ENCODE measurements at regions not wholly inside any gene's neighbourhood (a gene's known extent, or its start where the extent isn't known, plus 50 kb on each side); places are given as distances from the start of the nearest gene placed in this dataset.
"Not testable (repeated sequence)": the region's sequence is repeated elsewhere in the genome, so short reads cannot be mapped to it uniquely, and the experiment has no call there.

GRCh38 chr13:33659894-33660293 lies 158.1 kb upstream of the RFC3 start:
- 98 to 100% methylated on average over 2 of the region's 2 CpGs for WGBS, 2 donors
- Histone ChIP-seq H3K27ac (no peak overlapping the region), H3K4me3 (no peak overlapping the region), H3K4me1 (no peaks in the 10 kb centered on the region), H3K27me3 (no peaks in the 10 kb centered on the region), H3K36me3 (peaks cover 0 to 3% (median 0%) of the 10 kb centered on the region in 3 donors), H3K9me3 (no peaks in the 10 kb centered on the region)
- TF ChIP-seq EP300 (IDR thresholded peaks at IDR 0.05), result no peak
- no peak for DNase-seq (ENCODE audit: low spot score in 2 of 2)

GRCh38 chr13:33662392-33662791 lies 155.6 kb upstream of the RFC3 start:
- Histone ChIP-seq H3K36me3 (peaks cover 0 to 3% (median 0%) of the 10 kb centered on the region in 3 donors), H3K4me1 (no peaks in the 10 kb centered on the region), H3K27me3 (no peaks in the 10 kb centered on the region), H3K27ac (no peak overlapping the region), H3K4me3 (no peak overlapping the region), H3K9me3 (no peaks in the 10 kb centered on the region)
- no peak for DNase-seq (ENCODE audit: low spot score in 2 of 2)
- TF ChIP-seq POLR2A (IDR thresholded peaks at IDR 0.05) (no peak), CTCF (IDR thresholded peaks at IDR 0.05) (no peak), EP300 (IDR thresholded peaks at IDR 0.05) (no peak)
- WGBS, 2 donors, result 76 to 77% methylated on average over 4 of the region's 4 CpGs

- no peaks in the 10 kb centered on the region for H3K36me3 ChIP-seq
- no peaks in the 10 kb centered on the region for H3K27me3 ChIP-seq
- H3K4me1 ChIP-seq, result no peaks in the 10 kb centered on the region
- DNase-seq (ENCODE audit: low spot score in 2 of 2), result no peak
- H3K4me3 ChIP-seq, result no peak overlapping the region
- TF ChIP-seq POLR2A (IDR thresholded peaks at IDR 0.05) (no peak), CTCF (IDR thresholded peaks at IDR 0.05) (no peak), EP300 (IDR thresholded peaks at IDR 0.05) (no peak)
- H3K27ac ChIP-seq, result no peak overlapping the region
- whole genome bisulfite sequencing, 2 donors, result 69 to 79% methylated on average over 4 of the region's 4 CpGs
- no peaks in the 10 kb centered on the region for H3K9me3 ChIP-seq
Observed at GRCh38 chr13:33665626-33666175, 152.2 kb upstream of the RFC3 start.

GRCh38 chr13:33671560-33671959 lies 146.4 kb upstream of the RFC3 start:
- Histone ChIP-seq H3K27me3 (no peaks in the 10 kb centered on the region), H3K27ac (no peak overlapping the region), H3K9me3 (no peaks in the 10 kb centered on the region), H3K4me1 (no peaks in the 10 kb centered on the region), H3K36me3 (no peaks in the 10 kb centered on the region), H3K4me3 (no peak overlapping the region)
- DNase-seq (ENCODE audit: low spot score in 2 of 2), result no peak
- TF ChIP-seq CTCF (IDR thresholded peaks at IDR 0.05) (no peak), EP300 (IDR thresholded peaks at IDR 0.05) (no peak), POLR2A (IDR thresholded peaks at IDR 0.05) (no peak)

- H3K4me1 ChIP-seq; H3K27me3 ChIP-seq; H3K36me3 ChIP-seq; H3K4me3 ChIP-seq; DNase-seq (ENCODE audit: low spot score in 2 of 2); H3K9me3 ChIP-seq; H3K27ac ChIP-seq: not testable (repeated sequence)
Observed at GRCh38 chr13:33672022-33672421, 145.9 kb upstream of the RFC3 start.

- peak in 1 of 2 donors; percentile 17 for DNase-seq (ENCODE audit: low spot score in 2 of 2)
- Histone ChIP-seq H3K36me3 (no peaks in the 10 kb centered on the region), H3K4me3 (peak overlapping the region; percentile 21 to 52 (median 39)), H3K27me3 (no peaks in the 10 kb centered on the region), H3K4me1 (peaks cover 0 to 26% (median 0%) of the 10 kb centered on the region in 4 donors), H3K27ac (peak overlapping the region in 3 of 4 donors; percentile 35 to 39 (median 38)), H3K9me3 (no peaks in the 10 kb centered on the region)
- peak in 1 of 2 donors; percentile 19 for TF ChIP-seq EP300 (IDR thresholded peaks at IDR 0.05)
- TF ChIP-seq CTCF (IDR thresholded peaks at IDR 0.05), result no peak
- no peak for TF ChIP-seq POLR2A (IDR thresholded peaks at IDR 0.05)
- 16 to 18% methylated on average over 13 of the region's 13 CpGs for WGBS, 2 donors
Observed at GRCh38 chr13:33676045-33676989, 141.6 kb upstream of the RFC3 start.
